GM20000 (cell line): ENCODE measurements at regions not wholly inside any gene's neighbourhood (a gene's known extent, or its start where the extent isn't known, plus 50 kb on each side); places are given as distances from the start of the nearest gene placed in this dataset.
A peak's percentile ranks its signal among the peaks of the same experiment; 100 is the strongest.

Experiments
- DNase-seq: peaks from one replicate; pipeline ENCODE4 v3.0.0; 2012; ENCODE audit warnings: low spot score
- TF ChIP-seq, protein P1 (sequence below): IDR thresholded peaks from 2 replicates; pipeline ENCODE4 v1.5.1; 2012; ENCODE audit warnings: mild to moderate bottlenecking, control low read depth; ENCODE audit errors: extremely low read depth, missing control alignments

DNA sequence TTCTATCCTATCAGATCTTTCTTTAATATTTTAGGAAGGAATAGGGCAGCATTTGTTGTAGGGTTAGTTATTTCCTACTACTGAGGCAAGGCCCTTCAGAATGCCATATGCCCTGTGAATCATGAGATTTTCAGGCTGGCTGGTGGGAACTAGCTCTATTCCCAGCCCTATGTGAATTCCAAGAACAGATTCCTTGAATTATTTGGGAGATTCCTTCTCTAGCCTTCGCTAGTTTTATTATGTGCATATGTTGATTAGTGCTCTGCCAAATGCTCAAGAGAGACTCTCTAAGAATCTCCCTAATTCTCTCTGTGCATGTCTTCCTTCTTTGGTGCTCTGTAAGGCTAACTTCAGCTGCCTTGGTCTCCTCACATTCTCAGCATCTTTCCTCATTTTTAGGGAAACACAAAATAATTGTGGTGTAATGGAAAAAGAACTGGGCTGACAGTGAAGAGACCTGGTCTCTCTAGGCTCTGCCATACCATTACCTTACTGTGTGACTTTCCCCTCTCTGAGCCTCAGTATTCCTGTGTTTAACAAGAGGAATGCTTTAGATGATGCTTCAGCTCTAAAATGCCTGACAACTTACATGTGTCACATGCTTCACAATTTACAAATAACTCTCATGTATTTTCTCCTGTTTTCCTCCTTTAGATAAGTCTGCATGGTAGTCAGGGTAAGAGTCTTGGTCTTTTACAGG lies 79.7 kb downstream of the VMA21 start:
- no peak for DNase-seq
- TF ChIP-seq, protein P1, sequence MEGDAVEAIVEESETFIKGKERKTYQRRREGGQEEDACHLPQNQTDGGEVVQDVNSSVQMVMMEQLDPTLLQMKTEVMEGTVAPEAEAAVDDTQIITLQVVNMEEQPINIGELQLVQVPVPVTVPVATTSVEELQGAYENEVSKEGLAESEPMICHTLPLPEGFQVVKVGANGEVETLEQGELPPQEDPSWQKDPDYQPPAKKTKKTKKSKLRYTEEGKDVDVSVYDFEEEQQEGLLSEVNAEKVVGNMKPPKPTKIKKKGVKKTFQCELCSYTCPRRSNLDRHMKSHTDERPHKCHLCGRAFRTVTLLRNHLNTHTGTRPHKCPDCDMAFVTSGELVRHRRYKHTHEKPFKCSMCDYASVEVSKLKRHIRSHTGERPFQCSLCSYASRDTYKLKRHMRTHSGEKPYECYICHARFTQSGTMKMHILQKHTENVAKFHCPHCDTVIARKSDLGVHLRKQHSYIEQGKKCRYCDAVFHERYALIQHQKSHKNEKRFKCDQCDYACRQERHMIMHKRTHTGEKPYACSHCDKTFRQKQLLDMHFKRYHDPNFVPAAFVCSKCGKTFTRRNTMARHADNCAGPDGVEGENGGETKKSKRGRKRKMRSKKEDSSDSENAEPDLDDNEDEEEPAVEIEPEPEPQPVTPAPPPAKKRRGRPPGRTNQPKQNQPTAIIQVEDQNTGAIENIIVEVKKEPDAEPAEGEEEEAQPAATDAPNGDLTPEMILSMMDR = no peak

GRCh38 chrX:151478058-151478457 lies 81.1 kb downstream of the VMA21 start:
- DNase-seq = no peak
- TF ChIP-seq, protein P1 = no peak

DNA sequence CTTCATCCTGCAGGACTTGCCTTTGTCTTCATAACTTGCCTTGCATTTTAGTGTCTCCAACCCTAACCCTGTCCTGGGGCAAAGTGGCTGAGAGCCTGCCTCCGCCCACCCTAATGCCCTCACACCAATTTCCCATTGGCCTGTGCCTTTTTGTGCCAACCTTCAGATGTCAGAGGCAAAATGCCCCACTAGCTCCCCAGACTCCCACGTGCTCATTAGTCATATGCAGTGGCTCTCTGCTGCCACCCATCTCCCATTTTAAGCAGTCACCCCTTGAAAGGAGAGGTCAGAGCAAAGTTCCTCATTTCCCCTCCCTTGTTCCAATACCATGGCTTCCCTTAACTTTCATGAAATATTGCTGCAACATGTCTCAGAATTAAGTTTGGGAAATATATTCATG lies 74.8 kb upstream of the PASD1 start:
- TF ChIP-seq, protein P1 = no peak

DNA sequence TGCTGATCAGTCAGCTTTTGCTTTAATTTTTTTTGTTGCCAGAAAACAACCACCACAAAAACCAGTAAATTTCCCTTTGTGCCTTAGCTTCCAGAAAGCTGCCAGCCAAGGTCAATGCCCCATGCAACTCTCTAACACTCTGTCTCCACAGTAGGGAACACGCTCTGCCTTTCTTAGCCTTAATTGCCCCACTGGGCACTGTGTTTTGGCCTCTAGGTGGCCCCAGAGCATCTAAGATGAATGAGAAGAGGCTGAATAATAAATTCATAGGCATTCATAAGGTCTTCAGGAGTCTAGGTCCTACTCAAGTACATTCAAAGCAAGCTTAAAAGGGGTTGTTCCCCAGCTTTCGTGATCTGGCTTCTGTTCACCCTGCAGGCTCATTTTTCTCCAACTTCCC lies 57.7 kb upstream of the PASD1 start:
- peak; percentile 4 for DNase-seq
- TF ChIP-seq, protein P1 = peak; percentile 33

More for the DNA sequence above, 74.8 kb upstream of the PASD1 start:
- peak; percentile 17 for DNase-seq

DNA sequence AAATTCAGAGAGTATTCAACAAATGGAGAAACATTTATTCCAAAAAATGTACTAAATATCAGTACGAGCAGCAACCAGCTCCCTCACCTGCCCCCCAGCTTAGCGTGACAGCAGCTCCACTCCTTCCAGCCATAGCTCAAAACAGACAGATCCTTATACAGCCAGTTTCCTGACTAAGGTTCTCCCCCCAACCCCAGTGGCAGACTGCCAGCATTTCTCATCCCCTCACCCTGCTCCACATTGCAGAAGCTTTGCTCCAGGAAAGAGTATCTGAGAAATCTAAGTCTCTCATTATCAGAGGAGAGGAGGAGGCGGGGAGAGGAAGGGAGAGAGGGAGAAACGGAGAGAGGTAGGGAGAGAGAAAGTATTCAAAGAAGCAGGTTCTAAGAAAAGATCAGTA lies 53.3 kb upstream of the PASD1 start:
- TF ChIP-seq, protein P1 = no peak
- no peak for DNase-seq

DNA sequence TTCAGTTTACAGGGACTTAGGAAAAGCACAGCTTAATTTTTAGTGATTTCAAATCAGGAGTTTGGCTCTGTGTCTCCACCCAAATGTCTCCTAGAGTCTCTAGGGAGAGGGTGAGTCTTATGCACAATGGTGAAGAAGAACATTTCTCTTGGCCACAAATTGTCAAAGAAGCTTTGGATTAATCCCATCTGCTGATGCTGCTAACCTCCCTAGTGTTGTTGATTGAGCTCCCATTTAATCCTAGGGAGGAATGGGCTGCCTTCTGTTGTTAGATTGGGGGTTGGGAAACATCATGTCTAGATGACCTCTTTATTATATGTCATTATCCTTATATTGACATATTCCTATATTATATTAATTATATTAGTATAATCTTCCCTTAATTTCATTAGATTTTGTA lies 50.0 kb upstream of the PASD1 start:
- TF ChIP-seq, protein P1 = no peak
- DNase-seq = no peak
